HG03066 (cell line): ENCODE measurements at regions not wholly inside any gene's neighbourhood (a gene's known extent, or its start where the extent isn't known, plus 50 kb on each side); places are given as distances from the start of the nearest gene placed in this dataset.

Experiments
- ATAC-seq: cut with Tn5 transposase; IDR thresholded peaks from one replicate; pipeline ENCODE4 v1.9.1; 2021; ENCODE audit warnings: low read depth; ENCODE audit not compliant: unreplicated experiment

GRCh38 chr3:99384596-99384995 lies 253.8 kb upstream of the COL8A1 start:
- no peak for ATAC-seq

DNA sequence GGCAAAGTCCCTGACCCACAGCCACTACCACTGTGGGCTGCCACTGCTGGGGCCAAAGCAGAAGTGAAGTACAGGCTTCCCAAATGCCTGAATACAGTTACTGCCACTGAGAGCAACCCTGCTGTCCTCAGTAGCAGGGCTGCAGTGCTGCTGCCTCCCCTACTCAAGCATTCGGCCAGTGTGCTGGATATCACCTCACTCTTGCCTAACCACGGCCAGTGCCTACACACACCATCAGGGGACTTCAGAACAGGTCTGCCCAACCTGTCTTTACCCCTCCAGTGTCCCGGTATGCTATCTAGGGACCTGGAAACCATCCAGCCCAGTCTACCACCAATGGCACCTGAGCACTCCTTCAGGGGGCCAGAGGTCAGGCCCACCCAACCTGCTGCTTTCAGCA lies 261.5 kb upstream of the COL8A1 start:
- no peak for ATAC-seq

DNA sequence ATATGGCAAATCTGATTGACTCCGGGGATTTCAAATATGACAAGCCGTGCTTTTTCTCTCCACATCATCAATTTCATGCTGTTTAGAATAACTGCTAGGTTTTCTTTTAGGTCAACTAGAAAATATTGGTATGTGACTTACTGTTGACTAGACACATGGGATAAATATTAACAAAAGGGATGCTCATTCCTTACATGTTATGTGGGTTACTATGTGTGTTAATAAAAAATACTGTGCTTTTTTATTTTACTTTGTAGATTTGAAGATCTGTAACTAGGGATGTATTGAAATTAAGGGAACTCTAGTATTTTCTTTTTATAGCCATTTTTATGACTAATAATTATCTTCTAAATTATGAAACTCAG lies 264.6 kb upstream of the COL8A1 start:
- no peak for ATAC-seq

- ATAC-seq: no peak
These were observed 265.1 kb upstream of the COL8A1 start for GRCh38 chr3:99373088-99373845.

GRCh38 chr3:99366663-99367429 lies 271.5 kb upstream of the COL8A1 start:
- no peak for ATAC-seq

- no peak for ATAC-seq
These were observed 272.4 kb upstream of the COL8A1 start for GRCh38 chr3:99365979-99366378.

DNA sequence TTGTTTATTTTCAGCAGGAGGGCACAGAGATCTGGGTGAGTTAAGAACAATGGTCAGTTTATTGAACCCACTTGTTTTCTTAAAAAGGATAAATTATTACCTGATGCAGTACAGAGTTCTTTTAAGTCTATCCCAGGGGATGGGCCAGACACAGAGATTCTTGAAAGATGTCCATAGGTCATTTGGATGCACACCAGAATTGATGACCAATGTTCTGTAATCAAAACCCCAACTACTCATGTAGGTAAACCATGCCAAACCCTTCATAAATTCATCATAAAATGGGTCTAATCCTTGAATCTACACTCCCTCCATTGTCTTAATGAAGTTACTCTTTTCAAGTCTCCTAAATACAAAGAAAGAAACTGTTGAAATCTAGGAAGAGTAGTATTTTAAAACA lies 273.0 kb upstream of the COL8A1 start:
- ATAC-seq: no peak

DNA sequence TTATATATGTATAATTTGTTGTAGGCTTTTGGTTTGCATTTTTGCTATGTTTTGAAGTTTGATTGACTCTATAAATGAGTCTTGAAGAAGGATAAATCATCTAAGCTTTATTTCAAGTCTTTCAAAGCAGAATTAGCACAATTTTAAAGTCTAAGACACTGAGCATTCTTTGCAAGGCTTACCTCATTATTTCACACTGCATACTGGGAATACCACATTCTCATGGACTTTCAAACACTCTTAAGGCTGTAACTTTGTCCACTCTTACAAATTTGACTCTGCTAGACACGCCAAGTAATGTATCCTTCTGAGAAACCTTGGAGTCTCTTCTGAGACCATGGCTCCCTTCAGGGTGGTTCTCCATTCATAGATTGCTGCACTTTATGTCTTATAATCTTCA lies 281.3 kb upstream of the COL8A1 start:
- ATAC-seq: no peak

GRCh38 chr3:99356696-99357095 lies 281.7 kb upstream of the COL8A1 start:
- no peak for ATAC-seq

DNA sequence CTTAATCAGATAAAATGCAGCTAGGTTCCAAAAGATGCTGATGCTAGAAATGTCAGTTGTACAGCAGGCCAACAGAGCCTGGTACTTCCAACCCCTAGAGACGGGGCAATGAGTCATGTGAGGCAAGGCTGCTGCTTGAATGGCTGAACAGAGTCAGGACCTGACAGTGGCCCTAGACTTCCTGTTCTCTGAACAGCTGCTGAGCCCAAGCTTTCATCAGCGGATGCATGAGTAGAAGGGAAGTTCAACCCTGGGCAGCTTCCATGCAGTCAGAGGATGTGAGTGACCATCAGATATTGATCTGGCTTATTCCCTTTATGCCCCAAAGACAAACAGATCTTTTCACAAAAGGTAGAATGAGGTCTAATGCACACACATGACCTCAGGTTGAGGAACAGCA lies 282.9 kb upstream of the COL8A1 start:
- ATAC-seq: no peak

- no peak for ATAC-seq
These were observed 285.6 kb upstream of the COL8A1 start for GRCh38 chr3:99352811-99353210.

- ATAC-seq: no peak
These were observed 287.3 kb upstream of the COL8A1 start for GRCh38 chr3:99351122-99351521.

- ATAC-seq: no peak
These were observed 289.9 kb upstream of the COL8A1 start for GRCh38 chr3:99348451-99348850.

- ATAC-seq: no peak
These were observed 294.2 kb upstream of the COL8A1 start for GRCh38 chr3:99344216-99344615.

- no peak for ATAC-seq
These were observed 296.0 kb upstream of the COL8A1 start for GRCh38 chr3:99342383-99342782.

- ATAC-seq: no peak
These were observed 299.2 kb upstream of the COL8A1 start for GRCh38 chr3:99339222-99339621.

DNA sequence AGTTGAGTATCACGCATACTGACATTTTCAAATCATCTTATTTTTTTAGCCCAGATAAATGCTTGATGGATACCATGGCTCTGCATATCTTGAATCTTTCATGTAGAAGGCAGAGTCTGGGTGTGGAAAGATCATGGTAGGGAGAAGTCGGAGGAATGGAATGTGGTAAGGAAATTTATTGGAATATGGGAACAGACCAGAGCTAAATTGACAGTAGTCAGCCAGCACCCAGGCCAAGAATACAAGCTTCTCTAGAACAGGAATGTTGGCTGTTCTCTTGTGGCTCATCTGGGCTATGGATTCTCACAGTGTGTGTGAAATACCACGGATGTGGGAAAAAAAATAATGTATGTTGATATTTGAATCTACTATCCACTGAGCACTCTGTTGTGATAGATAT lies 305.7 kb upstream of the COL8A1 start:
- no peak for ATAC-seq

DNA sequence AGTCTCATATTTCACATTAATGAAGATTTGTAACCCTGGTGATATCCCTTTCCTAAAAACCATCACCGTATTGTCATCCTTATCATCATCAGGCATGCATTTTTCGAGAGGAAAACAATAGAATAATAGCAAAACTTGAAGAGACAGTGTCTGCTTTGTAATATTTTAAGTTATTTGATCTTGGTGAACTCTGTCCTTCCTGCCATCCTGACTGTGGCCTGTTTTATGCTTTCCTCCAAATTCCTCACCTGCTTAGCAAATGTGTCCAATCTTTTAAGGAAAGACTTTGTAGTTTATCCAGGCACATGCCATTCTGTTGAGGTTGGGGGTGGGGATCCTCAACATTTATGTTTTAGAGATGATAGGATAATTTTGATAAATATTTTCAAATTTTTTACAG lies 306.1 kb upstream of the COL8A1 start:
- ATAC-seq: no peak

DNA sequence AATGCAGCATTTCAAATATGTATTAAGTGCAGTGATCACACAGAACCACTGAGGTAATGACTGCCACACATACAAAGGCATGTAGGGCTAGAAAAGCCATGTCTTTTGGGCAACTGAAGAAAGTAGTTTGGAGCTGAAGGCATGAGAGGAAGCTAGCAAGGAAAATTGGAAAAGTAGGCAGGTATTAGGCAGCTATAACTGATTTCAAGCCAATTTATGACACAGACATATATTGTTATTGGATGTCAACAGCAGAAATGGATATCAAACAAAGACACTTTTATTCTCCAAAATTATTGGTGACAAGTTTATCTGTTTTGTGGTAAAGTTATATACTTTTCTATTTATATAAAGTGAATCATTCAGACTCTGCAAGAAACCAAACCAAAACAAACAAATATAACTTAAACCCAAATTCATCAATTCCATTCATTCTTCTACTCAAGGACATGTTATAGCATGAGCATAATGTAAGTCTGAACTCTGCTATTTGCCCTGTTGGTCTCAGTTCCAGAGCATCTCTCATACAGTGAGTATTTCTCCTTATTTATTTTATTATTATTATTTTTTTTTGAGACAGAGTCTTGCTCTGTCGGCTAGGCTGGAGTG lies 307.4 kb upstream of the COL8A1 start:
- no peak for ATAC-seq

DNA sequence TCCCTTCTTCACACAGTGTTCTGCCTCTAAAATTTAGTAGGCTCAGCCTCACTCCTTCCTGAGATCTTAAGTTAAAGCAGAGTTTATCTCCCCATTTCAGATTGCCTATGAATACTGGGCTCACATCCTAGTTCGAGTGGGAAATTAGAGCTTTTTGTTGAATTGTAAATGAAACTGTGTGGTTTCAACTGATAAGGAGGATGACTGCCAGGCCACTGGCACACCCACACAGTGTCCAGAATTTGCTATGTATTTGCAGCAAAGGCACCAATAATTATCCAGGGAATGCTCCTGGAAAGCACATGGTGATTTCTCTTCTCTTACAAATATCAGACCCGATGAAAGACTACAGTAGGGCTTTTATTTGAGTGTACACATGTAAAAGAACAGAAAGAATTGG lies 308.1 kb upstream of the COL8A1 start:
- no peak for ATAC-seq

DNA sequence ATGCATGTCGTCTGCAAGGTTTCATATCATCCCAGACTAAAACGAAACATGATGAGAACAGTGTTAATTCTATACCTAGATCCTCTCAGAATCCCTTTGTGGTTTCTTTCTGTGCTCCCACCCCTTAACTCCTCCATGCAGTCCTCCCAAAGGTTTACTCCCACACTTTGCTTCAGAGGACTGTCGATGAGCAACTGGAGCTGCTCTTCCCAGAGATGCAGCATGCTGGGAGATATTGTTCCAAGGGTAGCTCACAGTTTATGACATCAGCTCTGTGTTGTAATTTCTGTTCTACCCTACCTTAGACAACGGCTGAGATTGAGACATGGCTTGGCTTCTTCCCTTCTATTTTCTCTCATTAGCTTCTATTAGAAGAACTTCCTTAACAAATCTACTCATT lies 313.0 kb upstream of the COL8A1 start:
- ATAC-seq: no peak
